HK-2 (cell line): ENCODE measurements at regions not wholly inside any gene's neighbourhood (a gene's known extent, or its start where the extent isn't known, plus 50 kb on each side); places are given as distances from the start of the nearest gene placed in this dataset.
"Not testable (repeated sequence)": the region's sequence is repeated elsewhere in the genome, so short reads cannot be mapped to it uniquely, and the experiment has no call there.

ENCODE experiments used
- DNase-seq: peaks from one replicate; pipeline ENCODE4 v3.0.0-alpha.2; 2018; ENCODE audit not compliant: unreplicated experiment

DNA sequence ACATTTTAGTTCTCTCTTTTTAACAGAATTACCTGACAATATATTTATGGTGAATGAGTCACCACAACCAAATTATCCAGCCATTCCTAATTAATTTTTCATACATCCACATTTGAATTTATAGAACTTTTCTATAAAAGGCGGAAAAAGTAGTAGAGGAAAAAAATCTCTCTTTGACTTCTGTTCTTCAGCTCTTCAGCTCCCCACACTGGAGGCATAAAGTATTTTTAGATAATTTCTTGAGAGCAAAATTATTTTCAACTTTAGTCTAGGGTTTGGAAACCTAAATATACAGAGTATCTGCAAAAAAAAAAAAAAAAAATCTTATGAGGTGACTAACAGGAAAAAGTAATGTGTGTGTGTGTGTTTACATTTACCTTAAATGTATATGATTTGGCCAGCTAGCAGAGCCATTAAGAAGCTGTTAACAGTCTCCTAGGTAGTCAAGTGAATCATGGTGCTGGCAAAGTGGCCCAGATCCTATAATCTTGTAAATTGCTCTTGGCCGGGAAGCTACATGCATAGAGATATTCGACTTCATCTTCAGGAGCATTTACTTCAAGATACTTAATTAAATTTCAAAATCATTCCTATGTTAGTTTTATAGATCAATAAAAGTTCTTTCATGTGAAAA is 383.1 kb upstream of the STEAP1 start:
- no peak for DNase-seq

- DNase-seq: no peak
Measured at GRCh38 chr7:89772276-89772675, 382.0 kb upstream of the STEAP1 start.

- no peak for DNase-seq
Measured at GRCh38 chr7:89773611-89774010, 380.7 kb upstream of the STEAP1 start.

DNA sequence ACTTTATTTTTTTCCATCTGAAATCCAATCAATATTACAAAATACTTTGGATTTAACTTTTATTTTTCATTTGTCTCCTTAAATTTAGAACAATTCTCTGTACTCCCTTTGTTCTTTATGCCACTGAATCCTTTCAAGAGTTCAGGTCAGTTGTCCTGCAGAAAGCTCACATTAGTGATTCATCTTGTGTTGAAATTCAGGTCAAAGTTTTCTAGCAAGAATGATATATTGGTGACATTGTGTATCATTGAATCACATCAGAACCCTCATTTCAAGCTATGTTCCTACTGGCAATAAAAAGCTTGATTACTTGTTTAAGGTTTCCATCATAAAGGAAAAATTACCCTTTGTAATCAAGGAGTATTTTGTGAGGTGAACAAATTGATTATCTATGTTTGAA is 378.8 kb upstream of the STEAP1 start:
- DNase-seq: no peak

DNA sequence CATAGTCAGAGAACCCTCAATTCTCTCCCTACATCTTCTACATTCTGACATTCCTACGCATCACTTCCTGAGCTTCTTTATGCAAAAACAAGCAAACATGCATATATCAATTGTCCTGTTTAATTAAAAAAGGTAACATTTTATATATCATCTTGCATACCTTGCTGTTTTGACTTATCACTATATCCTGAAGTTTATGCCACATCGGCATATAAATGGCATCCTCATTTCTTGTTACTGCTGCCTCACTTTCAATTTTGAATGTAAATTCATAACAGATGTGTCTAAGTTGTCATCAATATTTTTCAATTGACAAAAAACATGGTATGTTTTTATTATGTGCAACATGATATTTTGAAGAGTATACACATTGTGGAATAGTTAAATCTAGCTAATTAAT is 377.3 kb upstream of the STEAP1 start:
- DNase-seq: no peak

DNA sequence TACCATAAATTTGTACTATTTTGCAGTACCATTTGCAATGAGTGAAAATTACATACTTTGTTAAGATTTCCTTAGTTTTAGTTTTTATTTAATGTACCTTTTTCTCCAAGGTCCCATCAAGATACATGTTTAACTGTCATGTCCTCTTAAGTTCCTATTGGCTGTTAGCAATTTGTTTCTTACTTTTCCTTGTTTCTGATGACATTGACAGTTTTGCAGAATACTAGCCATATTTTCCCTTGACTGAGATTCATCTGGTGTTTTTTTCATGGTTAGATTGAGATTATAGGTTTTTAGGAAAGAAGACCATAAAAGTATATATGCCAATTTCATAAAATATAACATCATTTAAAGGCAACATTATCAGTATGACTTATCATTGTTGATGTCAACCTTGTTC is 376.8 kb upstream of the STEAP1 start:
- no peak for DNase-seq

GRCh38 chr7:89780291-89780690 is 374.0 kb upstream of the STEAP1 start:
- DNase-seq: no peak

- no peak for DNase-seq
Measured at GRCh38 chr7:89796481-89796880, 357.8 kb upstream of the STEAP1 start.

- no peak for DNase-seq
Measured at GRCh38 chr7:89797965-89798598, 356.2 kb upstream of the STEAP1 start.

GRCh38 chr7:89798599-89798996 is 355.7 kb upstream of the STEAP1 start:
- DNase-seq: no peak

DNA sequence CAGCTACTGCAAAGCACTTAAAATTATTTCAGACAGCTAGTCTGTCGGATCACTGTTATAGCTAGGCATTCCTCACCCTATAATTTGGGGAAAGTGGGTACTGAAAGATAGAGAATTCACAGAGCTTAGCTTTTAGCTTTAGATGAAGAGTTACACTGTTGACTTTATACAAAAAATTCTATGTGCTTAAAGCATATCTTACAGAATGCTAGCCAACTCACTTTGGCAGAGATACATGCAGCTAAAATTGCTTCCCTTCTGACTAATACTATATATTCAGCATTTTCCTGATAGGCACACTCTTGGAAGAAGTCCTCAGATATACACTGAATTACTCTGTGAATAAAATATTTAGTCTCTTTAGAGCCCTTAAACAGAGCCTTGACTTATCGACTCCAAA is 353.5 kb upstream of the STEAP1 start:
- DNase-seq: no peak

DNA sequence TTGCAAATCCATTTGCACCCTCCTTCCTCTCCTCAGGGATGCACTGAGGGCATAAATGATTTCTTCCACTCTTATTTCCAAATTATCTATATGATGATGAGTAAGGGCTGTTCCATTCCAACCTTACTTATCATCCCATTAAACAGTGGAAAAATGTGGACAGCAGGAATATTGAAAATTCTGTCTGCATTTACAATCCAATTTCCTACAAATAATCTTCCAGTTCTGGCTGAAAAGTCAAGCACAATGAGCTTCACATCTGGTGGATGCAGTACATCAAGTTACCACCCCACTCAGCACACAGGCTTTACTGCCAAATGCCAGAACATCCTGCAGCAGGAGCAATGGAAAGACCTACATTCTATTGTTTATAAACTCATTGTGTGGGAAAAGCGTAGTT is 345.0 kb upstream of the STEAP1 start:
- no peak for DNase-seq

GRCh38 chr7:89813081-89813480 is 341.2 kb upstream of the STEAP1 start:
- no peak for DNase-seq

- no peak for DNase-seq
Measured at GRCh38 chr7:89826121-89826520, 328.1 kb upstream of the STEAP1 start.

DNA sequence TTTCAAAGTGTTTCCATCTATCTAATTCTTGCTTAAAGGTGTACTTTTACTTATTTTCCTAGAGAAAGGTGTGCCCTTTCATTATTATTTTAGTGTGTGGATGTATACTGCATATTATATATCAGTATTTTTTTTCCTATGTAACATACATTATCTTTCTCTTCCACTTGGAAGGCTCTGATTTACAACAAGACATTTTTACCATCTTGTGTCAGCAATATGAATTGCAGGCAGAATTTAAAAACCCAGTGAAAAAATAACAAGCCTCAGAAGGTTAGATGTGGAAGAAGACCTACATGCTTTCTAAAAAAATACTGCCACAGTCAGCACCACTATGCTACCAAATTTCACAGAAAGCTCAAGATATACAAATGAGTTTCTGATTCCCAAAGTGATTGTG is 327.7 kb upstream of the STEAP1 start:
- no peak for DNase-seq

GRCh38 chr7:89837515-89837914 is 316.8 kb upstream of the STEAP1 start:
- DNase-seq: no peak

GRCh38 chr7:89839329-89839728 is 314.9 kb upstream of the STEAP1 start:
- no peak for DNase-seq

GRCh38 chr7:89845952-89846351 is 308.3 kb upstream of the STEAP1 start:
- DNase-seq: no peak

DNA sequence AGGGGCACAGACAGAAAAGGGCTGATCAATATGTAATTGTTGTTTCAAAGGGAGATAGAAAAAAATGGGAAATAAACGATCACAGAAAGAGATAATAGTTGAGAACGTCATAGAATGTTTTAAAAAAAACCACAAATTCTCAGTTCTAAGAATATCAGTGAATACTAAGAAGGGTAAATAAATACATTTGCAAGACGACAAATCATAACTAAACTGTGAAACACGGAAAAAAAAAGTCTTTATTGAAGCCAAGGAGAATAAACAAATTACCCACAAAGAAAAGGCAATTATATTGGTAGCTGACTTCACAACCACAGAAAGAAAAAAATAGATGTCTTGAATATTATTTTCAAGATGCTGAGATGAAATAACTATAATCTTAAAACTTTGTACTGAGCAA is 305.2 kb upstream of the STEAP1 start:
- no peak for DNase-seq

GRCh38 chr7:89857053-89857452 is 297.2 kb upstream of the STEAP1 start:
- DNase-seq: not testable (repeated sequence)

GRCh38 chr7:89857767-89858166 is 296.5 kb upstream of the STEAP1 start:
- no peak for DNase-seq

DNA sequence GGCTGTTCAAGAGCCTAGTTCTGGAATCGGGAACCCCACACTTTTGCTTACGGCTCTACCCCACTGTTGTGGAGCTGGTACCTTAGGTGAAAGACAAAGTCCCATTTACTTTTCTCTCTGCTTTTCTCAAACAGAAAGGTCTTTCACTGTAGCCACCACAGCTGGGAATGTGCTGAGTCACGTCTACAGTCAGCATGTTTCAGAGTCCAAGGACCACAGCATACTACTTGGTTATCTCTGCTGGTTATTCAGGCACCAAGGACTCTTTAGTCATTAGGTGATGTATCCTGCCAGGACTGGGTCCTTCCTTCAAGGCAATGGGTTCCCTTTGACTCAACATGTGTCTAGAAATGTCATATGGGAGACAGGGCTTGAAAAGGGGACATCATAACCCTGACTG is 266.8 kb upstream of the STEAP1 start:
- DNase-seq: no peak

- no peak for DNase-seq
Measured at GRCh38 chr7:89908736-89909135, 245.5 kb upstream of the STEAP1 start.

- no peak for DNase-seq
Measured at GRCh38 chr7:89914711-89915110, 239.6 kb upstream of the STEAP1 start.
